ENCODE measurements at regions not wholly inside any gene's neighbourhood (a gene's known extent, or its start where the extent isn't known, plus 50 kb on each side); places are given as distances from the start of the nearest gene placed in this dataset.
"Not testable (repeated sequence)": the region's sequence is repeated elsewhere in the genome, so short reads cannot be mapped to it uniquely, and the experiment has no call there.

DNA sequence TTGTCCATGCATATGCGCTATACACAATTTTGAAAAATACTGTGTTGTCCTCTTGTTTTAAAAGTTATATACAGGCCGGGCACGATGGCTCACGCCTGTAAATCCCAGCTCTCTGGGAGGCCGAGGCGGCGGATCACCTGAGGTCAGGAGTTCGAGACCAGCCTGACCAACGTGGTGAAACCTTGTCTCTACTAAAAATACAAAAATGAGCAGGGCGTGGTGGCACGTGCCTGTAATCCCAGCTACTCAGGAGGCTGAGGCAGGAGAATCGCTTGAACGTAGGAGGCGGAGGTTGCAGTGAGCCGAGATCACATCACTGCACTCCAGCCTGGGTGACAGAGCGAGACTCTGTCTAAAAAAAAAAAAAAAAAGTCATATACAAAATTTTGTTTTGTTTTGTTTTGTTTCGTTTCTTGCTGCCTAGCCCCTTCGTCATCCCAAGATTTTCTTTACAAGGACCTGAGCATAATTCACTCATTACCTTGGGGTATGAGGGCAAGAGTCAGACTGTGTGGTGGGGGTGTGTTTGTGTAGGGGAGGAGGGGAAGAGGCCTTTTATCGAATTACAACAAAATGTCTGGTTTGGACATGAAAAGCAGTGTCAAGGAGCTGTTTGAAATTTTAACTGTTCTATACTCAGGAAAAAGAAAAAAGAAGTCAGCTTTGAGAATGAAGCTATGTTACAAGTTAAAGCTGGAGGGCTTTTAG lies 74.8 kb upstream of the PRSS16 start:
- TF ChIP-seq CTCF (IDR thresholded peaks at IDR 0.05; ENCODE audit: low read depth, low read length, missing input control); YY1 (IDR thresholded peaks at IDR 0.05): not testable (repeated sequence)
- TF ChIP-seq, protein P1, sequence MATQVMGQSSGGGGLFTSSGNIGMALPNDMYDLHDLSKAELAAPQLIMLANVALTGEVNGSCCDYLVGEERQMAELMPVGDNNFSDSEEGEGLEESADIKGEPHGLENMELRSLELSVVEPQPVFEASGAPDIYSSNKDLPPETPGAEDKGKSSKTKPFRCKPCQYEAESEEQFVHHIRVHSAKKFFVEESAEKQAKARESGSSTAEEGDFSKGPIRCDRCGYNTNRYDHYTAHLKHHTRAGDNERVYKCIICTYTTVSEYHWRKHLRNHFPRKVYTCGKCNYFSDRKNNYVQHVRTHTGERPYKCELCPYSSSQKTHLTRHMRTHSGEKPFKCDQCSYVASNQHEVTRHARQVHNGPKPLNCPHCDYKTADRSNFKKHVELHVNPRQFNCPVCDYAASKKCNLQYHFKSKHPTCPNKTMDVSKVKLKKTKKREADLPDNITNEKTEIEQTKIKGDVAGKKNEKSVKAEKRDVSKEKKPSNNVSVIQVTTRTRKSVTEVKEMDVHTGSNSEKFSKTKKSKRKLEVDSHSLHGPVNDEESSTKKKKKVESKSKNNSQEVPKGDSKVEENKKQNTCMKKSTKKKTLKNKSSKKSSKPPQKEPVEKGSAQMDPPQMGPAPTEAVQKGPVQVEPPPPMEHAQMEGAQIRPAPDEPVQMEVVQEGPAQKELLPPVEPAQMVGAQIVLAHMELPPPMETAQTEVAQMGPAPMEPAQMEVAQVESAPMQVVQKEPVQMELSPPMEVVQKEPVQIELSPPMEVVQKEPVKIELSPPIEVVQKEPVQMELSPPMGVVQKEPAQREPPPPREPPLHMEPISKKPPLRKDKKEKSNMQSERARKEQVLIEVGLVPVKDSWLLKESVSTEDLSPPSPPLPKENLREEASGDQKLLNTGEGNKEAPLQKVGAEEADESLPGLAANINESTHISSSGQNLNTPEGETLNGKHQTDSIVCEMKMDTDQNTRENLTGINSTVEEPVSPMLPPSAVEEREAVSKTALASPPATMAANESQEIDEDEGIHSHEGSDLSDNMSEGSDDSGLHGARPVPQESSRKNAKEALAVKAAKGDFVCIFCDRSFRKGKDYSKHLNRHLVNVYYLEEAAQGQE (IDR thresholded peaks at IDR 0.05), result not testable (repeated sequence)
